ENCODE measurements at regions not wholly inside any gene's neighbourhood (a gene's known extent, or its start where the extent isn't known, plus 50 kb on each side); places are given as distances from the start of the nearest gene placed in this dataset.

DNA sequence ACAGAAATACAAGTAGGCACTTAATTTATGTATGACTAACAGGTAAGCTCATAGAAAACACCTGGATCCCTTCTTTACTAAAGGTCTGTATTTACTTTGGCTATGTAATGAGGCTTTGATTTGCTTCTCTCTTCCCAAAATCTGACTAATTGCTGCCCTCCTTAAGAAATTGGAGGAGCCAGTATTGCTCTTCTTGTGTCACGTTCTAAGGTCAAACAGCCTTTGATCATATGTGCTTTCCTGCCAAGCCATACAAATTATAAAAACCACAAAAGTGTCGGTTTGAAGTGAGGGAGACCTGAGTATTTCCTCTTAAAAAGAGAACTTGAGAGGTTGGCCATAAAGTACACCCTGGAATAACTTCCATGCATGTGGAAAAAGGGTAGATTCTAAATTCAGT lies 112.1 kb upstream of the MB21D2 start:
- TF ChIP-seq ZNF274 (IDR thresholded peaks at IDR 0.05; ENCODE audit: low read depth, low read length) (no peak), YY1 (IDR thresholded peaks at IDR 0.05; ENCODE audit: insufficient read depth, insufficient read length) (no peak), SUZ12 (IDR thresholded peaks at IDR 0.05; ENCODE audit: extremely low read depth, insufficient read depth, insufficient read length) (no peak)

All from NT2/D1 (cell line).